ENCODE measurements at regions not wholly inside any gene's neighbourhood (a gene's known extent, or its start where the extent isn't known, plus 50 kb on each side); places are given as distances from the start of the nearest gene placed in this dataset.
A peak's percentile ranks its signal among the peaks of the same experiment; 100 is the strongest.

- DNase-seq (ENCODE audit: low read depth): no peak
- no peak overlapping the region for H3K4me3 ChIP-seq (ENCODE audit: low read depth, low read length)
Observed at GRCh38 chr12:28893365-28893764, 255.7 kb upstream of the FAR2 start.

GRCh38 chr12:28893856-28894255, 255.2 kb upstream of the FAR2 start:
- TF ChIP-seq CTCF (conservative IDR thresholded peaks at IDR 0.05; ENCODE audit: low read depth, low read length): no peak
- DNase-seq (ENCODE audit: low read depth): no peak
- H3K4me3 ChIP-seq (ENCODE audit: low read depth, low read length): no peak overlapping the region

More at GRCh38 chr12:28893365-28893764, 255.7 kb upstream of the FAR2 start:
- TF ChIP-seq CTCF (conservative IDR thresholded peaks at IDR 0.05; ENCODE audit: low read depth, low read length): no peak

GRCh38 chr12:28896421-28896820, 252.7 kb upstream of the FAR2 start:
- H3K4me3 ChIP-seq (ENCODE audit: low read depth, low read length): no peak overlapping the region
- no peak for DNase-seq (ENCODE audit: low read depth)
- no peak for TF ChIP-seq CTCF (conservative IDR thresholded peaks at IDR 0.05; ENCODE audit: low read depth, low read length)

- no peak overlapping the region for H3K4me3 ChIP-seq (ENCODE audit: low read depth, low read length)
- no peak for TF ChIP-seq CTCF (conservative IDR thresholded peaks at IDR 0.05; ENCODE audit: low read depth, low read length)
- DNase-seq (ENCODE audit: low read depth): no peak
Observed at GRCh38 chr12:28898038-28898437, 251.0 kb upstream of the FAR2 start.

- no peak overlapping the region for H3K4me3 ChIP-seq (ENCODE audit: low read depth, low read length)
- TF ChIP-seq CTCF (conservative IDR thresholded peaks at IDR 0.05; ENCODE audit: low read depth, low read length): no peak
- DNase-seq (ENCODE audit: low read depth): peak; percentile 47
Observed at GRCh38 chr12:28899951-28900350, 249.1 kb upstream of the FAR2 start.

- no peak for TF ChIP-seq CTCF (conservative IDR thresholded peaks at IDR 0.05; ENCODE audit: low read depth, low read length)
- no peak overlapping the region for H3K4me3 ChIP-seq (ENCODE audit: low read depth, low read length)
- DNase-seq (ENCODE audit: low read depth): no peak
Observed at GRCh38 chr12:28905220-28905955, 243.7 kb upstream of the FAR2 start.

- no peak for DNase-seq (ENCODE audit: low read depth)
- no peak for TF ChIP-seq CTCF (conservative IDR thresholded peaks at IDR 0.05; ENCODE audit: low read depth, low read length)
- H3K4me3 ChIP-seq (ENCODE audit: low read depth, low read length): no peak overlapping the region
Observed at GRCh38 chr12:28908646-28909045, 240.4 kb upstream of the FAR2 start.

Measured in epithelial cell of proximal tubule (primary cell).